ENCODE measurements at regions not wholly inside any gene's neighbourhood (a gene's known extent, or its start where the extent isn't known, plus 50 kb on each side); places are given as distances from the start of the nearest gene placed in this dataset.

DNA sequence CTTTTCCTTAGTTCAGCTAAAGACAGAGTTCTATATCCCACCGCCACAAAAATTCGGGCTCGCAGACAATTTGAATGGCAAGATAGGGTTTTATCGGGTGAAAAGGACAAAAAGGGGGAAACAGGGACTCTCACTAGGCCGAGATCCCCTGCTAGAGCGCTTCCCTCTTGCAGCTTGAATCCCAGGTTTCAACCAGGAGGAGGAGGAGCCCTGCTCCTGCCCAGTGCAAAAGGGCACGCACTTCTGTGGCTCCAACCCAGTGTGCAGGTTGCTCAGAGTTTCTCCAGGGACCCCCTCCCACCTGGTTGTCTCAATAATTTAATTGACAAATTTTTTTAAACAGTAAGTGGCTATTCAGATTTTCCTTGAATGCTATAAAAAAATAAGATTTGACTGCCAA lies 152.6 kb upstream of the LUZP2 start:
- Mint-ChIP-seq H3K4me1 (no peaks in the 10 kb centered on the region), H3K27ac (no peak overlapping the region), H3K36me3 (no peaks in the 10 kb centered on the region), H3K9me3 (no peaks in the 10 kb centered on the region), H3K27me3 (ENCODE audit: low read depth) (no peaks in the 10 kb centered on the region), H3K4me3 (no peak overlapping the region)
- DNase-seq (ENCODE audit: low spot score in 2 of 2, unreplicated experiment in 2 of 2), result no peak
- TF ChIP-seq, protein P1, sequence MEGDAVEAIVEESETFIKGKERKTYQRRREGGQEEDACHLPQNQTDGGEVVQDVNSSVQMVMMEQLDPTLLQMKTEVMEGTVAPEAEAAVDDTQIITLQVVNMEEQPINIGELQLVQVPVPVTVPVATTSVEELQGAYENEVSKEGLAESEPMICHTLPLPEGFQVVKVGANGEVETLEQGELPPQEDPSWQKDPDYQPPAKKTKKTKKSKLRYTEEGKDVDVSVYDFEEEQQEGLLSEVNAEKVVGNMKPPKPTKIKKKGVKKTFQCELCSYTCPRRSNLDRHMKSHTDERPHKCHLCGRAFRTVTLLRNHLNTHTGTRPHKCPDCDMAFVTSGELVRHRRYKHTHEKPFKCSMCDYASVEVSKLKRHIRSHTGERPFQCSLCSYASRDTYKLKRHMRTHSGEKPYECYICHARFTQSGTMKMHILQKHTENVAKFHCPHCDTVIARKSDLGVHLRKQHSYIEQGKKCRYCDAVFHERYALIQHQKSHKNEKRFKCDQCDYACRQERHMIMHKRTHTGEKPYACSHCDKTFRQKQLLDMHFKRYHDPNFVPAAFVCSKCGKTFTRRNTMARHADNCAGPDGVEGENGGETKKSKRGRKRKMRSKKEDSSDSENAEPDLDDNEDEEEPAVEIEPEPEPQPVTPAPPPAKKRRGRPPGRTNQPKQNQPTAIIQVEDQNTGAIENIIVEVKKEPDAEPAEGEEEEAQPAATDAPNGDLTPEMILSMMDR (IDR thresholded peaks at IDR 0.05; ENCODE audit: unreplicated experiment), result no peak

DNA sequence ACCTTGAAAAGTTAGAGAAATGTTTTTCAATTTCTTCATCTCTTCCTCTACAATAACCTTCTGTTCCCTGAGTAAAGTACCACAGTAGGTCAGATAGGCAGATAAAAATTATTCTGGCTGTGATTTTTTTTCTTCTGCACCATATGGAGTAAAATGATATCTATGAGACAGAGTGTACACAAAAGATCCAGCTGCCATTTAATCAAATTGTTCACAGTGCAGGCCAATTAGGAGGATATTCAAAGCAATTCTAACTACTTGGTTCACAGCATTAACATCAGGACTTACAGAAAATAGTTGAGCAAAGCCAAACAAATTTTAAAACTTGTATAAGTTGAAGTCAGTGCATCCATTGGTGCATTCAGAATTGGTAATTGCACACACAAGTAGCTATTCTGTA lies 147.9 kb upstream of the LUZP2 start:
- Mint-ChIP-seq H3K36me3 (peaks cover 1% of the 10 kb centered on the region), H3K4me1 (no peaks in the 10 kb centered on the region), H3K27ac (no peak overlapping the region), H3K4me3 (no peak overlapping the region), H3K9me3 (peaks cover 3% of the 10 kb centered on the region), H3K27me3 (ENCODE audit: low read depth) (no peaks in the 10 kb centered on the region)
- TF ChIP-seq, protein P1 (IDR thresholded peaks at IDR 0.05; ENCODE audit: unreplicated experiment), result no peak
- no peak for DNase-seq (ENCODE audit: low spot score in 2 of 2, unreplicated experiment in 2 of 2)

DNA sequence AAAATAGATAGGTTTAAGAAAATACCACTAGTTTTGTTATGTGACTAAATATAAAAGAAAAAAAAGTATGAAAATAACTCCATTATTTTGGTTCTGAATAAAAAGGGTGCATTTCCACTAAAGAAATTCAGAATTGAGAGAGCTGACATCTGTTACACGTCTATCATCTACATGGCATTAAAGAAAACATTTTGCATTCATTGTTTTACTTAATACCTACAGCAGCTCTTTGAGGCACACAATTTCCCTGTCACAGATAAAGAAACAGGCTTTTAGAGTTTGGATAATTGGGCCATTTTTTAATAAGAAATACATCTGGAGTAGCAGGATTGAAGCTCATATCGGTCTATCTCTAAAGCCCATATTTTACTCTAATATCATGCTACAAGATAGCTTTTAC lies 145.7 kb upstream of the LUZP2 start:
- no peak for DNase-seq (ENCODE audit: low spot score in 2 of 2, unreplicated experiment in 2 of 2)
- Mint-ChIP-seq H3K27ac (no peak overlapping the region), H3K4me3 (no peak overlapping the region), H3K27me3 (ENCODE audit: low read depth) (no peaks in the 10 kb centered on the region), H3K9me3 (peaks cover 4% of the 10 kb centered on the region), H3K36me3 (peaks cover 1% of the 10 kb centered on the region), H3K4me1 (no peaks in the 10 kb centered on the region)
- TF ChIP-seq, protein P1 (IDR thresholded peaks at IDR 0.05; ENCODE audit: unreplicated experiment), result no peak

DNA sequence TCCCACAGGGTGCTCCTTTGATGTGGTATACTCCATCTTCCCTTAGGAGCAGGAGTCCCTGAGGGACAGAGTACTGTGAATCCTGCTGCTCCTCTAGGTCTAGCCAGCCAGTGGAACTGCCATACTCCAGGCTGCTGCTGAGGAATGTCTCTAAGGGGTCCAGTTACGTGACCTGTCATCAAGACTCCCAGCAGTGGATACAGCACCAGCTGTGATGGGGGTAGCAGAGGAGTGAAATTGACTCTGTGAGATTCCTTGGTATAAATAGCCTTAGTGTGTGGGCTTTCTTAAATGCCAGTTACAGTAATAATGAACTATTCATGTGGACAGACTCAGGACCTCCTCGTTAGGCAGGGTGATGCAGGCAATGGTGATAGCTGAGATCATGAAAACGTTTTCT lies 140.4 kb upstream of the LUZP2 start:
- DNase-seq (ENCODE audit: low spot score in 2 of 2, unreplicated experiment in 2 of 2), result no peak
- Mint-ChIP-seq H3K4me3 (no peak overlapping the region), H3K36me3 (peaks cover 3% of the 10 kb centered on the region), H3K27me3 (ENCODE audit: low read depth) (no peaks in the 10 kb centered on the region), H3K27ac (no peak overlapping the region), H3K4me1 (no peaks in the 10 kb centered on the region), H3K9me3 (peaks cover 7% of the 10 kb centered on the region)
- TF ChIP-seq, protein P1 (IDR thresholded peaks at IDR 0.05; ENCODE audit: unreplicated experiment), result no peak

DNA sequence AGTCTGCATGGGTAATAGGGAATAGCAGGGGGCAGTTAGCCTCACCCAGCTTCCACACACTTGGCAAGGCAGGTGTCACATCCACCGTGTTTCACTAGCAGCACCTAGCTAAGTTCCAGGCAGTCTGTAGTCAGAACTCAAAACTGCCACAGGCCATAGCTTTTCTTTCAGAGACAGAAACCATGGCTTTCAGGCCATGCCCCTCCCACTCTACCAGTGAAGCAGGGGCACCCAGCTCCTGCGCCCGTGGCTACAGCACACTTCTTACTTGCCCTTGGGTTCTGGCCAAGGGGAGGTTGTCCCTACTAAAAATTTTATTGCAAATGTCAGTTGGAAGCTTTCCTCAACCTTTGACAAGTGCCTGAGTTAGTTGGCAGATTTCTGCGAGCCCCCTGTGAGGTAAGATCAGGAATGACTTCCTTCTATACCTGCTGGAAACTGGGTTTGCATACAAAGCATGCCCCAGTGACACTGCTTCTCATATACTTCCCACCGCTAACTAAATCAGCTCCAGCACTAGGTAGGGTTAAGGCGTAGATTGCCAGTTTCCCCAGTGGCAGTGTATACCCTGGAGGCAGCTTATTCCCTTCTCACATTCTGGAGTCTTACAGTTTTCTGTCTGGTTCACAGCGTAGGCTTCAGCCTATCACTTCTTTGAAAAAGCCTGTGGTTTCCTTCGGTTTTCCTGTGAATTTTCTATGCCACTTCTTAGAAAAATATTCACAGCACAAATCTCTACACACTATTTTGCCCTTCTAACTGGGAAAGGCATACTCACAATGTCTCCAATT lies 139.0 kb upstream of the LUZP2 start:
- Mint-ChIP-seq H3K9me3 (peaks cover 16% of the 10 kb centered on the region), H3K27me3 (ENCODE audit: low read depth) (no peaks in the 10 kb centered on the region)

More for the DNA sequence above, 139.0 kb upstream of the LUZP2 start:
- TF ChIP-seq, protein P1 (IDR thresholded peaks at IDR 0.05; ENCODE audit: unreplicated experiment), result no peak
- H3K27ac Mint-ChIP-seq, result no peak overlapping the region
- H3K36me3 Mint-ChIP-seq, result peaks cover 7% of the 10 kb centered on the region
- no peak overlapping the region for H3K4me3 Mint-ChIP-seq
- no peak for DNase-seq (ENCODE audit: low spot score in 2 of 2, unreplicated experiment in 2 of 2)
- no peaks in the 10 kb centered on the region for H3K4me1 Mint-ChIP-seq
